HK-2 (cell line): ENCODE measurements at regions not wholly inside any gene's neighbourhood (a gene's known extent, or its start where the extent isn't known, plus 50 kb on each side); places are given as distances from the start of the nearest gene placed in this dataset.

Experiments used
- DNase-seq: peaks from one replicate; pipeline ENCODE4 v3.0.0-alpha.2; 2018; ENCODE audit not compliant: unreplicated experiment

DNA sequence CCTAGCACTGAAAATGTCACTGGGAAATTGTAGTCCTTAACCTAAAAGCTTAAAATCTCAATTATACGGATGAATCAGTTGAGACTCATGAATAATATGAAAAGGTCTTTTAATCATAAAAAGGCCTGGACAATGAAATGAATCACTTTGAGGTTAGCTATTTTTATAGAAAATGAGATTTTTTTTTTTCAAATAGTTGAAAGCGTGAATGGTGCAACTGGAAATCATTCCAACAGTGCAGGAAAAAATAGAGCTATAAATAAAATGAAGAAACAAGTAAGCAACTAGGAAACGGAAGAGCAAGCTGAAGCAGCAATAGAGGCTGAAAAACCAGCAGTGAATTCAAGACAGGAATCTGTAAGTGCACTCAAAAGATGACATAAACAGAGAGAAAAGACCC, 142.9 kb downstream of the BACH1 start:
- no peak for DNase-seq

DNA sequence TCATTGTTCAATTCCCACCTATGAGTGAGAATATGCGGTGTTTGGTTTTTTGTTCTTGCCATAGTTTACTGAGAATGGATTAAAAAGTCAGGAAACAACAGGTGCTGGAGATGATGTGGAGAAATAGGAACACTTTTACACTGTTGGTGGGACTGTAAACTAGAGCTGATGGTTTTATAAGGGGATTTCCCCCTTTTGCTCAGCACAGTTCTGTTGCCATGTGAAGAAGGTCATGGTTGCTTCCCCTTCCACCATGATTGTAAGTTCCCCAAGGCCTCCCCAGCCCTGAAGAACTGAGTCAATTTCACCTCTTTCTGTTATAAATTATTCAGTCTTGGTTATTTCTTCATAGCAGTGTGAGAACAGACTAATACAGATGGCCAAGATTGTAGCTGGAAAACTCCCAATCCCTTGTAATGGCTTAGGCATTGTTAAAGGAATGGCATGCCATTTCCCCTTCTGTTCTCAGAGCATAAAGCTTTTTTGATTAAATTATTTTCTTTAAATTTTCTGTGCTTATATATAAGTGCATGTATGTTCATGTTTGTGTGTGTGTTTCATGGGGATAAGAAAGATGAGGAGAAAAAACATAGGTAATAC, 144.8 kb downstream of the BACH1 start:
- DNase-seq, result no peak

- no peak for DNase-seq
Observed at GRCh38 chr21:29448766-29449165, 150.0 kb downstream of the BACH1 start.

- DNase-seq, result no peak
Observed at GRCh38 chr21:29449306-29449950, 150.7 kb downstream of the BACH1 start.

GRCh38 chr21:29450058-29450457, 151.3 kb downstream of the BACH1 start:
- DNase-seq, result no peak

- no peak for DNase-seq
Observed at GRCh38 chr21:29453511-29453910, 154.8 kb downstream of the BACH1 start.

DNA sequence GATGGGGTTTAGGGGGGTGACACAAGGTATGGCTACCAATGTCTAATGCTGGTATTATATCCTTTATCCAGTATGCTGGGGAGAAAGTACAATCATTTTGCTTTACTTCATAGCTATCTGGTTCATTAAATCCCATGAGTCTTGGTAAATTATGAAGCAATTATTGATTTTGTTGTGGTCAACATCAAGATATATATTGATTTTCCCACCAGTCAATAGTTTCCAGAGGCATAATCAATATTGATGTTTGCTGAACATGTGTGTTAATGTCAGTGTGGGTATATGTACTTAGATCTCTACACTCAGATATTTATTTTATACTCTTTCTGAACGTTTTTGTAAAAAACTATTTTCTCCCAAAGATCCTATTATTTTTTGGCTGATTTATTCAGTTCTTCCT, 155.5 kb downstream of the BACH1 start:
- no peak for DNase-seq

DNA sequence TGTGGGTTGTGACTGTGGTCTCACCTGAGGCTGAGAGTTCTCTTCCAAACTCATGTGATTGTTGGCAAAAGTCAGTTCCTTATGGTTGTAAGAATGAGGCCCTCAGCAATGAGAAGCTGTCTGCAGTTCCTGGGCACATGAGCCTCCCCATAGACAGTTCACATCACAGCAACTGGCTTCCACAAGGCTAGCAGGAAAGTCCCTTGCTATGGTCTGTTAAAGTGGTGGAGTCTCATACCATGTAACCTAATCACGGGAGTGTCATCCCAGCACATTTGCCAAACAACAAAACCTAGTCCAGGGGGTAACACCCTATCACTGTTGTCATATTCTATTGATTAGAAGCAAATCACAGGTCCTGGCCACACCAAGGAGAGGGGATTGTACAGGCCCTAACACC, 163.8 kb downstream of the BACH1 start:
- no peak for DNase-seq

GRCh38 chr21:29465546-29465945, 166.8 kb downstream of the BACH1 start:
- no peak for DNase-seq

GRCh38 chr21:29466532-29466931, 167.8 kb downstream of the BACH1 start:
- DNase-seq, result no peak

DNA sequence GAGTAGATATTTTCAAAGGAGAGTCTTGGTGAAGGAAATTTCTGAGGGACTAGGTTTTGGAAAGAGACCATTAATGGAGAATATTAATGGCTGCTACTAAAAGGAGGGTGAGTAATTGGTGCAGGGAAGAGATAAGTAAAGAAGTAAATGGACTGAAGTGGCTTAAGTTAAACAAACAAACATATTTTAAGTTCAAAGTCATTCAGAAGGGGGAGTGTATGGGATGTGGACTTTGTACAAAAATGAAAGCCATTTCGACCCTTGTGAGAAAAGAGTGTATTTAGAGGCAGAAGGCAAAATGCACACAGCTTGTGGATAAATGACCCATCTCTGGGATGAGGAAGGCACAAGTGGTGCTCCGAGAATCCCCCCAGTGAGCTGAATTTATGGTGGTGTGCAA, 171.7 kb downstream of the BACH1 start:
- no peak for DNase-seq

- no peak for DNase-seq
Observed at GRCh38 chr21:29473808-29474207, 175.1 kb downstream of the BACH1 start.

DNA sequence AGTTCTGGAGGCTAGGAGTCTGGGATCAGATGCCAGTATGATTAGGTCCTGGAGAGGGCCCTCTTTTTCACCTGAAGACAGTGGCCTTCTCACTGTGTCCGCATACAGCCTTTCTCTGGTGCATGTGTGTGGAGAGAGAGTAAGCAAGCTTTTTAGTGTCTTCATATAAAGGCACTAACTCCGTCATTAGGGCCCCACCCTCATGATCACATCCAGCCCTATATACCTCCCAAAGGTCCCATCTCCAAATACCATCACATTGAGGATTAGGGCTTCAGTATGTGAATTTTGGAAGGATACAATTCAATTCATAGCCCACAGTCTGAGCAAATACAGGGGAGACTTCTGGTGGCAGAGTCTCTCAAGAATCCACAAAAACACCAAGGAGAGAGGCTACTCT, 176.6 kb downstream of the BACH1 start:
- DNase-seq, result no peak

DNA sequence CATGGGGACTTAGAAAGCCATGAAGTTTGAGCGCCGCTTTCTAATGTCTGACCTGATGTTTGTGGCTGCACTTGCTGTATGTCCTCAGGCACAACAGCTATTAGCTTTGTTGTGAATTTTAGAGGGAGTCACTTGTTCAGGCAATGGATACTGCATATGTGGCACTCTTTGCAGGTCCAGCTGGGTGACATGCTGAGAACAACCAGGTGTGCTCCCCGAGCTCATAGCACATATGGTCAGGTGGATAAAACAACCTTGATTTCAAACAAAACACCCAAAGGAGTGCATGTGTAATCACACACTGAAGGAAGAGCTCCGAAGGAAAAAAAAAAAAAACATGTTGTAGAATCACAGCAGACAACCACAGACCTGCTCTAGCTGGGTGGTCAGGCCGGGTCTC, 178.6 kb downstream of the BACH1 start:
- DNase-seq, result no peak

DNA sequence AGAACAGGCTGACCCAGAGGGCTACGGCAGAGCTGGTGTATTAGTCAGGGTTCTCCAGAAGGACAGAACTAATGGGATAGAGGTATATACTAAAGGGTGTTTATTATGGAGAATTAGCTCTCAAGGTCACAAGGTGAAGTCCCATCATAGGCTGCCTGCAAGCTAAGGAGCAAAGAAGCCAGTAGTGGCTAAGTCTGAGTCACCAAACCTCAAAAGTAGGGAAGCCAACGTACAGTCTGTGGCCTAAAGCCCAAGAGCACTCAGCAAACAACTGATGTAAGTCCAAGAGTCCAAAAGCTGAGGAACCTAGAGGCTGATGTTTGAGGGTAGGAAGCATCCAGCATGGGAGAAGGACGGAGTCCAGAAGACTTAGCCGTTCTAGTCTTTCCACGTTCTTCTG, 179.2 kb downstream of the BACH1 start:
- DNase-seq, result peak; percentile 2

GRCh38 chr21:29481081-29481480, 182.4 kb downstream of the BACH1 start:
- no peak for DNase-seq

GRCh38 chr21:29481641-29482040, 182.9 kb downstream of the BACH1 start:
- no peak for DNase-seq

- no peak for DNase-seq
Observed at GRCh38 chr21:29486306-29486807, 187.6 kb downstream of the BACH1 start.
